ENCODE measurements at regions not wholly inside any gene's neighbourhood (a gene's known extent, or its start where the extent isn't known, plus 50 kb on each side); places are given as distances from the start of the nearest gene placed in this dataset.

DNA sequence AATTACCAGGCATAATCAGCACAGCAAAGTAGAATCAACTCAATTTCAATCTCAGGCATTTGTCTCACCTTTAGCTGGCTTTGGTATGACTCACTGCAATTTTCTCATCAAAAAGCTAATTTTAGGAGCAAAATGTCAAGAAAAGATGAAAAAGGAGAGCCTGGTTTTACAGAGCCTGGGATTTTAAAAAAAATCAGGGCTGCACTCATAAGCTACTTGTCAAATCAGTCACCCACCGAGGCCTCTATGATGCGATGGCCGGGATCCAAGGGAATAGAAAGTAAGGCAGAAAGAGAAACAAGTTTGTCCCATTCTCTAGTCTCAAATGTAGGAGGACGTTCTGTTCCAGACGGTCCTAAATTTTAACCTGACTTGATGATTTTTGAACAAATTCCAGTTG lies 170.9 kb downstream of the SOCS6 start:
- Histone ChIP-seq H3K4me2 (ENCODE audit: insufficient read depth, low read length) (no peak overlapping the region), H3K79me2 (ENCODE audit: insufficient read depth, low read length) (no peaks in the 10 kb centered on the region), H3K4me3 (ENCODE audit: low read depth in 1 of 2, low read length in 2 of 2) (no peak overlapping the region), H3K9me3 (ENCODE audit: insufficient read depth, low read length, severe bottlenecking) (no peaks in the 10 kb centered on the region), H3K4me1 (ENCODE audit: insufficient read depth, low read length) (no peaks in the 10 kb centered on the region; the same call in 1 of the 2 replicates), H4K20me1 (ENCODE audit: insufficient read depth, low read length) (no peaks in the 10 kb centered on the region), H3K27ac (ENCODE audit: low read length) (no peak overlapping the region), H2AFZ (ENCODE audit: low read depth, low read length) (no peak overlapping the region), H3K9ac (ENCODE audit: low read depth, low read length) (no peak overlapping the region), H3K36me3 (ENCODE audit: insufficient read depth, low read length) (no peaks in the 10 kb centered on the region), H3K27me3 (ENCODE audit: insufficient read depth, low read length, poor library complexity) (no peaks in the 10 kb centered on the region)
- TF ChIP-seq, protein P1, sequence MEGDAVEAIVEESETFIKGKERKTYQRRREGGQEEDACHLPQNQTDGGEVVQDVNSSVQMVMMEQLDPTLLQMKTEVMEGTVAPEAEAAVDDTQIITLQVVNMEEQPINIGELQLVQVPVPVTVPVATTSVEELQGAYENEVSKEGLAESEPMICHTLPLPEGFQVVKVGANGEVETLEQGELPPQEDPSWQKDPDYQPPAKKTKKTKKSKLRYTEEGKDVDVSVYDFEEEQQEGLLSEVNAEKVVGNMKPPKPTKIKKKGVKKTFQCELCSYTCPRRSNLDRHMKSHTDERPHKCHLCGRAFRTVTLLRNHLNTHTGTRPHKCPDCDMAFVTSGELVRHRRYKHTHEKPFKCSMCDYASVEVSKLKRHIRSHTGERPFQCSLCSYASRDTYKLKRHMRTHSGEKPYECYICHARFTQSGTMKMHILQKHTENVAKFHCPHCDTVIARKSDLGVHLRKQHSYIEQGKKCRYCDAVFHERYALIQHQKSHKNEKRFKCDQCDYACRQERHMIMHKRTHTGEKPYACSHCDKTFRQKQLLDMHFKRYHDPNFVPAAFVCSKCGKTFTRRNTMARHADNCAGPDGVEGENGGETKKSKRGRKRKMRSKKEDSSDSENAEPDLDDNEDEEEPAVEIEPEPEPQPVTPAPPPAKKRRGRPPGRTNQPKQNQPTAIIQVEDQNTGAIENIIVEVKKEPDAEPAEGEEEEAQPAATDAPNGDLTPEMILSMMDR (IDR thresholded peaks at IDR 0.05; ENCODE audit: borderline replicate concordance, extremely low read depth, low read length, poor library complexity, severe bottlenecking), result no peak
- DNase-seq, result no peak
- ATAC-seq (ENCODE audit: insufficient read depth, low read depth), result no peak

DNA sequence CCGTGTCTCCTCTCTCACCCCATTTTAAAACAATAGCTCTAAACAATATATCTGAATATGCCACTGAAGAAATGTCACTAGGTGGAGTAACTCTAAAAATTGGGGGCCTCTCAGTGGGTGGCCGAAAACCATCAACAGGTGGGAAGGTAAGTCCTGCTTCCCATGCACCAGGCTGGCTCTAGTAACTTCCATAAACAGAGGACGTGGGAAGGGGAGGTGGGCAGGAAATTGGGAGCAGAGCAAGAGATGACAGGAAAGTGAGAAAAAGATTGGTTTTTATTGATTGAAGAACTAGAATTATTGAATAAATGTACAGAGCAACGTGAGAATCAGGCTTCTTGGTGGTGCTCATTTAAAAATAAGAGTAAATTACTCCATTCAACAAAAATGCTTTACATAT lies 170.4 kb downstream of the SOCS6 start:
- no peak overlapping the region for H3K4me3 ChIP-seq (ENCODE audit: low read depth in 1 of 2, low read length in 2 of 2)
- H3K4me2 ChIP-seq (ENCODE audit: insufficient read depth, low read length), result no peak overlapping the region
- no peak overlapping the region for H3K9ac ChIP-seq (ENCODE audit: low read depth, low read length)
- DNase-seq (no peak), ATAC-seq (ENCODE audit: insufficient read depth, low read depth) (no peak)
- H3K4me1 ChIP-seq (ENCODE audit: insufficient read depth, low read length), result no peaks in the 10 kb centered on the region; the same call in 1 of the 2 replicates
- no peak overlapping the region for H3K27ac ChIP-seq (ENCODE audit: low read length)
- H4K20me1 ChIP-seq (ENCODE audit: insufficient read depth, low read length), result no peaks in the 10 kb centered on the region
- H3K79me2 ChIP-seq (ENCODE audit: insufficient read depth, low read length), result no peaks in the 10 kb centered on the region
- no peaks in the 10 kb centered on the region for H3K9me3 ChIP-seq (ENCODE audit: insufficient read depth, low read length, severe bottlenecking)
- no peaks in the 10 kb centered on the region for H3K27me3 ChIP-seq (ENCODE audit: insufficient read depth, low read length, poor library complexity)
- H2AFZ ChIP-seq (ENCODE audit: low read depth, low read length), result no peak overlapping the region
- TF ChIP-seq, protein P1 (IDR thresholded peaks at IDR 0.05; ENCODE audit: borderline replicate concordance, extremely low read depth, low read length, poor library complexity, severe bottlenecking), result no peak
- TF ChIP-seq EZH2 (IDR thresholded peaks at IDR 0.05; ENCODE audit: borderline replicate concordance, low read depth, low read length, severe bottlenecking), result no peak
- H3K36me3 ChIP-seq (ENCODE audit: insufficient read depth, low read length), result no peaks in the 10 kb centered on the region

DNA sequence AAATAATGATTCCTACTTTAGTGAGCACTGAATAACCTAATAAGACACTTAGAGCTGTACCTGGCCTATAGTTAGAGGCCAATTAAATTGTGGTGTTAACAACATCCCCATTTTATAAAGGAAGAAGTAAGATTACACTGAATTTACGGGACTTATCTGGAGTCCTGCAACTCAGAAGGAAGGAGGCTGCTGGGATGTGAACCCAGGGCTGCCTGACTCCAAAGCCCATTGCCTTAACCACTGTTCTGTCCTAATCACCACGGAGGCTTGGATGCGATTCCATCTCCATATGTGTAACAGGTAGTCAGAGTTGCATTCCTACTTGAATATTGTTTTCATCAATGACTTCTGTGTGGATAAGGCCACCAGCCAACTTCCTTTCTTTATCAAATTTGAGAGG lies 168.9 kb downstream of the SOCS6 start:
- Histone ChIP-seq H3K4me2 (ENCODE audit: insufficient read depth, low read length) (no peak overlapping the region), H3K4me1 (ENCODE audit: insufficient read depth, low read length) (no peaks in the 10 kb centered on the region; the same call in 1 of the 2 replicates), H2AFZ (ENCODE audit: low read depth, low read length) (no peak overlapping the region), H3K79me2 (ENCODE audit: insufficient read depth, low read length) (no peaks in the 10 kb centered on the region), H3K9me3 (ENCODE audit: insufficient read depth, low read length, severe bottlenecking) (no peaks in the 10 kb centered on the region), H3K9ac (ENCODE audit: low read depth, low read length) (no peak overlapping the region), H3K4me3 (ENCODE audit: low read depth in 1 of 2, low read length in 2 of 2) (no peak overlapping the region), H3K36me3 (ENCODE audit: insufficient read depth, low read length) (no peaks in the 10 kb centered on the region), H4K20me1 (ENCODE audit: insufficient read depth, low read length) (no peaks in the 10 kb centered on the region), H3K27ac (ENCODE audit: low read length) (no peak overlapping the region), H3K27me3 (ENCODE audit: insufficient read depth, low read length, poor library complexity) (no peaks in the 10 kb centered on the region)
- no peak for TF ChIP-seq EZH2 (IDR thresholded peaks at IDR 0.05; ENCODE audit: borderline replicate concordance, low read depth, low read length, severe bottlenecking)
- TF ChIP-seq, protein P1 (IDR thresholded peaks at IDR 0.05; ENCODE audit: borderline replicate concordance, extremely low read depth, low read length, poor library complexity, severe bottlenecking), result no peak
- DNase-seq, result no peak
- ATAC-seq (ENCODE audit: insufficient read depth, low read depth), result no peak

DNA sequence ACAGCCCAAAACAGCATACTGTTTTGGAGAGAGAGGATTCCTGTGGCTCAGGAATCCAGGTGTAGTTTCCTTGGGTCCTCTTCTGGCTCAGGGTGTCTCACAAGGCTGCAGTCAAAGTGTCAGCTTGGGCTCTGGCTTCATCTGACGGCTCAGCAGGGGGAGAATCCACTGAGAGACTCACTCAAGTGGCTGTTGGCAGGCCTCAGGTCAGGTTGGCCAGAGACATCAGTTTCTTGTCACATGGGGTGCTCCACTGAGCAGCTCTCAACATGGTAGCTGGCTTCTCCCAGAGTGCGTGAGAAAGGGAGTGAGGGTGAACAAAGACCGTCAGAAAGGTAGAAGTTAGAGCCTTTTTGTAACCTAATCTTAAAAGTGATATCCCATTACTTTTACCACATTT lies 168.4 kb downstream of the SOCS6 start:
- no peak overlapping the region for H3K4me2 ChIP-seq (ENCODE audit: insufficient read depth, low read length)
- no peaks in the 10 kb centered on the region for H3K9me3 ChIP-seq (ENCODE audit: insufficient read depth, low read length, severe bottlenecking)
- H4K20me1 ChIP-seq (ENCODE audit: insufficient read depth, low read length), result no peaks in the 10 kb centered on the region
- no peaks in the 10 kb centered on the region for H3K27me3 ChIP-seq (ENCODE audit: insufficient read depth, low read length, poor library complexity)
- H3K36me3 ChIP-seq (ENCODE audit: insufficient read depth, low read length), result no peaks in the 10 kb centered on the region
- H3K4me3 ChIP-seq (ENCODE audit: low read depth in 1 of 2, low read length in 2 of 2), result no peak overlapping the region
- H3K4me1 ChIP-seq (ENCODE audit: insufficient read depth, low read length), result no peaks in the 10 kb centered on the region; the same call in 1 of the 2 replicates
- H3K79me2 ChIP-seq (ENCODE audit: insufficient read depth, low read length), result no peaks in the 10 kb centered on the region
- H3K9ac ChIP-seq (ENCODE audit: low read depth, low read length), result no peak overlapping the region
- no peak for TF ChIP-seq EZH2 (IDR thresholded peaks at IDR 0.05; ENCODE audit: borderline replicate concordance, low read depth, low read length, severe bottlenecking)
- TF ChIP-seq, protein P1 (IDR thresholded peaks at IDR 0.05; ENCODE audit: borderline replicate concordance, extremely low read depth, low read length, poor library complexity, severe bottlenecking), result no peak
- H3K27ac ChIP-seq (ENCODE audit: low read length), result no peak overlapping the region
- DNase-seq (no peak), ATAC-seq (ENCODE audit: insufficient read depth, low read depth) (no peak)
- no peak overlapping the region for H2AFZ ChIP-seq (ENCODE audit: low read depth, low read length)
